ENCODE measurements at regions not wholly inside any gene's neighbourhood (a gene's known extent, or its start where the extent isn't known, plus 50 kb on each side); places are given as distances from the start of the nearest gene placed in this dataset.

GRCh38 chr5:30866142-30866541 is 327.3 kb upstream of the CDH6 start:
- in situ Hi-C loops (cut with HindIII; ENCODE audit: low sequenced_read_pairs) = no loop called here

- in situ Hi-C loops (cut with HindIII; ENCODE audit: low sequenced_read_pairs) = no loop called here
These were observed 337.2 kb upstream of the CDH6 start for GRCh38 chr5:30856242-30856641.

GRCh38 chr5:30853158-30853557 is 340.3 kb upstream of the CDH6 start:
- in situ Hi-C loops (cut with HindIII; ENCODE audit: low sequenced_read_pairs) = no loop called here

DNA sequence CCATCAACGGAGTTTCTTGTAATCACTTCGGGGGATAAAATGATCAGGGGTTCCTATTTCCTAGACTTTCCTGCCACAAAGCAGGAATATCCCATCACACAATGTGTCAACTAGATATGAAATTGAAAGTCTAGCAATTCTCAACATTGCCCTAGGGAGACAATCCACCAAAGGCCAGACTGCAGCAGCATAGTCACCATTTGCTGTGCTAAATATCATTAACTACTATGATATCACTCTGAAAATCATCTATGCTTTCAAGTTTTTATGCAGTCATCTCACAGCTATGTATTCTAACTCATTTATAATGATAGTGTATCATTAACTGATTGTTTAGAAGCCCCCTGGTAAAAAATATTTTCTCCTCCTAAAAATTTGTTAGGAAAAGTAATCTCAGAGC is 342.6 kb upstream of the CDH6 start:
- in situ Hi-C loops (cut with HindIII; ENCODE audit: low sequenced_read_pairs) = no loop called here

GRCh38 chr5:30849931-30850710 is 343.4 kb upstream of the CDH6 start:
- in situ Hi-C loops (cut with HindIII; ENCODE audit: low sequenced_read_pairs) = no loop called here

- in situ Hi-C loops (cut with HindIII; ENCODE audit: low sequenced_read_pairs) = no loop called here
These were observed 347.3 kb upstream of the CDH6 start for GRCh38 chr5:30846171-30846570.

DNA sequence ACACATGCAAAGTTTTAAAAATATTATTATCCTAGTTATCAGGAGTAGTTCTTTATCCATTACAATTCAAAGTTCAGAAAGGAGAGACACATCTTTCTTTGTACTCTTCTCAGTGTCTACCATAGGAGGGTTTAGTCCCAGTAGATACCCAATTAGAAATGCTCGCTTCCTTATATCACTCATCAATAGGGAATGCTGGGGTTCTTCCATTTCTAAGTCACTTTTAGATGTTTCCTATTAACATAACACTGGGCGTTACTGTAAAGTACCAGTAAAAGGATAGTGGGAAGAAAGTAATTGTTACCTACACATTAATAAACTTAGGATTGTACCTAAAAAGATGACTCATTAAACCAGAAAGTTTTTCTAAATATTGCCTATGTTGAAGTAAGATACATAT is 348.3 kb upstream of the CDH6 start:
- in situ Hi-C loops (cut with HindIII; ENCODE audit: low sequenced_read_pairs) = no loop called here

DNA sequence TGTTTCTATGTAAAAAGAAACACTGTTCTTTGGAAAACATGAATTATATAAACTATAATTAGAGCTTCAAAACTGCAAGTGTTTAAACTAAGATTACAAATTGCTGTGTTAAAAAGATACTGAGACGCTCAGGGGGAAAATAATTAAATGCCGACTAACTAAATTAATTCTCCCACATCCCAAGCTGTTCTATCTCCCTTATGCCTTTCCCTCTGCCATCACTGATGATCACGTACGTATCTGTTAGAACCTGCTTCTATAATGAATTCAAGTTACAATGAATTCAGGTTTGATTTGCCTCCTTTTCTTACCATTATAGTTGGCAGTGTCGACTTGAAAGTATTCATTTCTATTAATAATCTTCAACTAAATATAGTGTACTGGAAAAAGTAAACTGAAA is 349.9 kb upstream of the CDH6 start:
- in situ Hi-C loops (cut with HindIII; ENCODE audit: low sequenced_read_pairs) = no loop called here

- in situ Hi-C loops (cut with HindIII; ENCODE audit: low sequenced_read_pairs) = no loop called here
These were observed 353.5 kb upstream of the CDH6 start for GRCh38 chr5:30839956-30840355.

GRCh38 chr5:30838936-30839496 is 354.5 kb upstream of the CDH6 start:
- in situ Hi-C loops (cut with HindIII; ENCODE audit: low sequenced_read_pairs) = no loop called here

DNA sequence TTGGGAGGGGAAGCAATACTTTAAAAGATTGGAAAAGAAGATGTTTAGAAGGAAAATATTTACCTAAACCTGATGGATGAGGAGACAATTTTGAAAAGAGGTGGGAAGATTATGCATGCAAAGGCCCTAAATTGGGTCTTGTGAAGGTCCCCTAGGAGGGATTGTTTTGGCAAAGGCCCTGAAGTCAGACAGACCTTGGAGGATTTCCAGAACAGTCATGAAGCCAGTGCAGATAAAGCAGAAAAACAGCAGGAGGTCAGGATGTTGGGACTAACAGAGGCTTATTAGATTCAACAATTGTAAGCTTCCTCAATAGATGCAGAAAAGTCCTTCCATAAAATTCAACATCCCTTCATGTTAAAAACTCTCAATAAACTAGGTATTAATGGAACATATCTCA is 361.0 kb upstream of the CDH6 start:
- in situ Hi-C loops (cut with HindIII; ENCODE audit: low sequenced_read_pairs) = no loop called here

- in situ Hi-C loops (cut with HindIII; ENCODE audit: low sequenced_read_pairs) = no loop called here
These were observed 361.9 kb upstream of the CDH6 start for GRCh38 chr5:30831605-30832004.

GRCh38 chr5:30831123-30831522 is 362.4 kb upstream of the CDH6 start:
- in situ Hi-C loops (cut with HindIII; ENCODE audit: low sequenced_read_pairs) = no loop called here

DNA sequence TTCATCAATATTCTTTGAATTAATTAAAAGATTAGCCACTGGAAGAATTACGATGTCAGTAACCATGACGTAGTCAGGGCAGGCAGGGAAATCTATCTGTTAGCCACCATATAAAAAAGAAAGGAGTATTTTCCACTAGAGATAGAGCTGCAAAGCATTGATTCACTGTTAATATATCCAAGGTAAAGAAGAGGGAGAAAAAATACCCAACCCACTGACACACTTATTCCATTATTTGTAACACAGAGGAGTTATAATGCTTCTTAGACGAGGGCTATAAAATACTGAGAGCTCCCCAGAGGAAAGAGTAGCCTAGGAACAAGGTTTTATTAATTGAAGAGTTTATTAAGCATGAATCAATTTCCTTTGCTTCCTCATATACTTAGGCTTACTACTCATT is 382.2 kb upstream of the CDH6 start:
- in situ Hi-C loops (cut with HindIII; ENCODE audit: low sequenced_read_pairs) = no loop called here

- in situ Hi-C loops (cut with HindIII; ENCODE audit: low sequenced_read_pairs) = no loop called here
These were observed 383.6 kb upstream of the CDH6 start for GRCh38 chr5:30809933-30810332.

DNA sequence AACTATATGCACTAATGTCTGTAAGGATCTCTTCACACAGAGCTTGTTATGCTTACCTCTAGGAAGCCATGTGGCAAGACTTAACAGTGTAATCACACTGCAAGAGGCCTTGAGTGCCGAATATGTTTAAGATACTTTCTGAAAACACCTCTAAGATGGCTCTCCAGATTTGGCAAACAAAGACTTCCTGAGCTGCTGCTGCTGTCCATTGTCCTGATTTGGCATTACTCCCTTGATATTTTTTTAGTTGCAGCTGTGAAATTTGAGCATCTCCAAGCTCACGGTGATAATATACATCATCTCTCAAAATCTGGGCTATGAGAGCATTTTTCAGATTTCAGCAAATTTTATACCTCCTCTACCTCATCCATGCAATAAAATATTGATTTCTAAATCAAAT is 384.5 kb upstream of the CDH6 start:
- in situ Hi-C loops (cut with HindIII; ENCODE audit: low sequenced_read_pairs) = no loop called here

GRCh38 chr5:30804739-30805505 is 388.6 kb upstream of the CDH6 start:
- in situ Hi-C loops (cut with HindIII; ENCODE audit: low sequenced_read_pairs) = no loop called here

DNA sequence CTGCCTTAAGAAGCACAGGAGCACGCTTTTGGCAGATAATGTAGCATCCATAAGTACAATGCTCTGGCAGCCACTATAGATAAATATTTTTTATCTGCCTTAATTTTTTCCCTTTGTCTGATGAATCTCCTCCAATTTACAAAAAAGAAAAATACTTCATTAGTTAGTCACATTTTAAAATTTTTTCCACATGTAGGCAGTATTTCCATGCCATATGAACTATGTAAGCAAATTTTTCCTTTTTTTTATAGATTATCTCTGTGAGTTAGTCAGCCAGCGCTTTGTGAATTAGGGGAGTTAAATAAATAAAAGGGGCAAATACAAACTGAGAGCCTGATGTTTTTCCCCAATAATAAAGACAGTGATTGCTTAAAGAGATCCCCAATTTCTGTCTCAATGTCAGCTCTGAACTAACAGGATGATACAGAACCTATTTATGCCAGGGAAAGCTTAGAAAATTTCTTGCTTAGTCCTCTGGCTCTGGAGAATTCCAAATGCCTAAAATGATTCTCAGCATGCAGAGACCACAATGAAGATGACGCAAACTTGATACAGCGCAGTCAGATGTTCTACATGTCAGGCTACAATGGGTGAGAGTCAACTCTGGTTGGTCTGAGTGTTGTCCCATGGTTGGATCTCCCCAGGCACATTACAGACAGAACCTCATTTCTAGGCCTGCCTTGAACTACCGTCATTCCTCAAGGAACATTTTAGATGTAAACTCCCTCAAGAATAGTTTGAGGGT is 390.4 kb upstream of the CDH6 start:
- in situ Hi-C loops (cut with HindIII; ENCODE audit: low sequenced_read_pairs) = no loop called here

GRCh38 chr5:30781643-30782042 is 411.8 kb upstream of the CDH6 start:
- in situ Hi-C loops (cut with HindIII; ENCODE audit: low sequenced_read_pairs) = no loop called here

DNA sequence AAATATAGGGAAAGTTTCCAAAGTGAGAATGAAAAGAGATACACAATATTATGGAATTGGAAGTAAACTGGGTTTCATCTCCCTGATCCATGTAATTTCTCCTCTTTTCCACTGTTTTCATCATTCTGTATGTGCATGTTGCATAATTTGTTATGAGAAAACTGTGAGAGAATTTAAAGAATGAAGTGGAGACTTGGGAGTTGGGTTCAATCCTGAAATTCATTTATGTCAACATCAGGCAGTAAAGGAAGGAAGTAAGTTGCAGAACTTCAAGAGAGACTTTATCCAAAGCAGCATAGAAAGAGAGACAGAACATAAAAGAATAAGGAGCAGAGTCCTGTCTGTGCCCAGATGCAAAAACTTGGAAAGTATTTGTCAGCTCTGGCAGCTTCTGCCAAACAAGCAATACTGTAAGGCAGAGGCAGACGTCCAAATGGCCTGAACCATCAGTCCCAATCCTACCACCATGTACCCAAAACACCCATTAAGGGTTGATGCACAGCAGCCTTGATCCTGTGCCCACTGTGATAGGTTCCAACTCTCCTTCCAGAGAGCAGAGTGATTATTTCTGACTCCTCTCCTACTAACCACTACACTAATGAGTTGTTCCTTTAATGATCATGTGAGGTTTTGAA is 425.3 kb upstream of the CDH6 start:
- in situ Hi-C loops (cut with HindIII; ENCODE audit: low sequenced_read_pairs) = no loop called here

DNA sequence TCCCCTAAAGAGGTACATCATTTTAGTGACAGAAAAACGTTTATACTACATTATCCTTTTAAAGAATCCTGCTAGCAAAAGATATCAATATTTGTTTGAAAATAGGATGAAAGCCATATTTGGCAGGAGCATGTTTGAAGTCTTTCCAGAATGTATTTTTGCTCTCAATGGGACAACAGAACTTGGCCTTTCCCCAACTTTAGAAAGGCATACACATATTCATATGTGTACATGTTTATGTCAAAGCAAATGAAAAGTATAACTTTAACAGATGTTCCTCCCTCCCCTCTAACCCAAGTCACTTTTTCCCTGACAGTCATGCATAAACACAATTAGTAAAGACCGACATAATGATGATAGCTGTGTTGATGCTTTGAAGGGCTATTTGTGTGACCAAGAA is 427.8 kb upstream of the CDH6 start:
- in situ Hi-C loops (cut with HindIII; ENCODE audit: low sequenced_read_pairs) = no loop called here
